Spleen (tissue), 11 donors: ENCODE measurements at regions not wholly inside any gene's neighbourhood (a gene's known extent, or its start where the extent isn't known, plus 50 kb on each side); places are given as distances from the start of the nearest gene placed in this dataset.

ENCODE experiments used
- DNase-seq: peaks from one replicate; pipeline ENCODE4 v3.0.0-alpha.2; 2020
- H3K27ac ChIP-seq, 8 donors: fragments of 200-600 bp; sonication (generic) in 7 of 8; 1 replicate in 4 of 8; 2 replicates in 4 of 8; pipeline versions ENCODE4 v1.5.0 to v1.8.0; 2016 to 2021; ENCODE audit warnings: inconsistent platforms in 4 of 8, mild to moderate bottlenecking in 4 of 8, moderate library complexity in 1 of 8
- H3K27me3 ChIP-seq, 7 donors: fragments of 200-600 bp; sonication (generic) in 6 of 7; replicated peaks in 1 of 7; 1 replicate in 4 of 7; 2 replicates in 3 of 7; pipeline versions ENCODE4 v1.5.0 to v1.8.0; 2016 to 2021; ENCODE audit warnings: inconsistent platforms in 3 of 7, mild to moderate bottlenecking in 1 of 7
- H3K36me3 ChIP-seq, 6 donors: fragments of 200-600 bp; sonication (generic) in 5 of 6; 1 replicate in 4 of 6; 2 replicates in 2 of 6; pipeline versions ENCODE4 v1.5.0 to v1.8.0; 2016 to 2021; ENCODE audit warnings: inconsistent platforms in 2 of 6
- H3K4me1 ChIP-seq, 6 donors: fragments of 200-600 bp; sonication (generic) in 5 of 6; 1 replicate in 3 of 6; 2 replicates in 3 of 6; pipeline versions ENCODE4 v1.5.0 to v1.8.0; 2016 to 2021; ENCODE audit warnings: inconsistent platforms in 3 of 6
- H3K4me3 ChIP-seq, 8 donors: fragments of 200-600 bp; sonication (generic) in 7 of 8; 1 replicate in 4 of 8; 2 replicates in 4 of 8; pipeline versions ENCODE4 v1.5.0 to v1.8.0; 2016 to 2021; ENCODE audit warnings: inconsistent platforms in 4 of 8, mild to moderate bottlenecking in 4 of 8, moderate library complexity in 2 of 8
- H3K9me3 ChIP-seq, 8 donors: fragments of 200-600 bp; sonication (generic) in 7 of 8; 1 replicate in 4 of 8; 2 replicates in 4 of 8; pipeline versions ENCODE4 v1.5.0 to v1.8.0; 2016 to 2021; ENCODE audit warnings: inconsistent platforms in 4 of 8
- CTCF ChIP-seq, 11 experiments: fragments of 200-600 bp in 7 of 11; fragments of 450-650 bp in 4 of 11; sonication (generic) in 4 of 11; IDR thresholded peaks in 8 of 11; conservative IDR thresholded peaks in 3 of 11; 1 replicate in 7 of 11; 2 replicates in 4 of 11; pipeline versions ENCODE4 v1.4.0 to v1.8.0; 2016 to 2021; ENCODE audit warnings: antibody characterized with exemption in 11 of 11, inconsistent platforms in 4 of 11, mild to moderate bottlenecking in 1 of 11
- POLR2A ChIP-seq, 3 donors: fragments of 450-650 bp; IDR thresholded peaks; one replicate each; pipeline ENCODE4 v1.5.1; 2017; ENCODE audit warnings: antibody characterized with exemption in 3 of 3, mild to moderate bottlenecking in 1 of 3
- POLR2AphosphoS5 ChIP-seq, 3 donors: sonication (generic); formaldehyde crosslinking; IDR thresholded peaks; one replicate each; pipeline ENCODE4 v1.5.1; 2017; ENCODE audit warnings: antibody characterized with exemption in 3 of 3
- WGBS, 5 donors: extraction: QIAGEN DNeasy Blood & Tissue Kit in 3 of 5; methylation state at CpG; one replicate each; pipeline versions ENCODE4 v1.1.5 to v1.1.7; 2013 to 2018; 5-methylcytosine and 5-hydroxymethylcytosine counted together
- intact Hi-C: fragments of 100-400 bp; cut with DNase I; formaldehyde crosslinking; loops from one replicate; pipeline ENCODE4 v1.15.0; 2023; ENCODE audit warnings: low total_unique reads
- donor health status: healthy with polysubstance abuse.
- donor health status: DM: no; HTN: no; CAD: no; lungs with moderate emphysema.
- donor health status: DM: no; HTN: no; CAD: no.
- donor health status: Bipolar disorder and iron deficiency.
- donor health status: healthy.
- donor health status: DM: no; HTN: no; CAD: no.
- donor health status: DM: yes; HTN: yes; CAD: no.

- no peak overlapping the region for H3K4me3 ChIP-seq
- H3K27ac ChIP-seq = no peak overlapping the region
- H3K36me3 ChIP-seq = no peaks in the 10 kb centered on the region
- WGBS, 5 donors = 84 to 94% (median 86%) methylated on average over 5 of the region's 5 CpGs
- peaks cover 0 to 4% (median 0%) of the 10 kb centered on the region in 8 donors for H3K9me3 ChIP-seq
- DNase-seq = no peak
- no peaks in the 10 kb centered on the region for H3K4me1 ChIP-seq
- TF ChIP-seq POLR2AphosphoS5 (IDR thresholded peaks at IDR 0.05) = no peak
- no peak for TF ChIP-seq CTCF (IDR thresholded peaks at IDR 0.05 in 8 of 11, conservative IDR thresholded peaks at IDR 0.05 in 3 of 11)
- no peak for TF ChIP-seq POLR2A (IDR thresholded peaks at IDR 0.05)
- intact Hi-C loops = no loop called here
- H3K27me3 ChIP-seq = no peaks in the 10 kb centered on the region
These were observed 223.0 kb downstream of the NR2F2 start for GRCh38 chr15:96553451-96553850.

GRCh38 chr15:96553931-96554330 is 223.4 kb downstream of the NR2F2 start:
- TF ChIP-seq CTCF (IDR thresholded peaks at IDR 0.05 in 8 of 11, conservative IDR thresholded peaks at IDR 0.05 in 3 of 11) (no peak), POLR2AphosphoS5 (IDR thresholded peaks at IDR 0.05) (no peak)
- peaks cover 0 to 4% (median 0%) of the 10 kb centered on the region in 8 donors for H3K9me3 ChIP-seq
- intact Hi-C loops = no loop called here
- DNase-seq = no peak
- no peak overlapping the region for H3K4me3 ChIP-seq
- WGBS, 5 donors = 83 to 90% (median 90%) methylated on average over 6 of the region's 6 CpGs
- no peaks in the 10 kb centered on the region for H3K27me3 ChIP-seq
- no peaks in the 10 kb centered on the region for H3K36me3 ChIP-seq
- no peak overlapping the region for H3K27ac ChIP-seq
- H3K4me1 ChIP-seq = no peaks in the 10 kb centered on the region

GRCh38 chr15:96554541-96554940 is 224.0 kb downstream of the NR2F2 start:
- Histone ChIP-seq H3K27ac (no peak overlapping the region), H3K36me3 (no peaks in the 10 kb centered on the region), H3K4me3 (no peak overlapping the region), H3K4me1 (no peaks in the 10 kb centered on the region), H3K27me3 (no peaks in the 10 kb centered on the region), H3K9me3 (peaks cover 0 to 4% (median 0%) of the 10 kb centered on the region in 8 donors)
- TF ChIP-seq CTCF (IDR thresholded peaks at IDR 0.05 in 8 of 11, conservative IDR thresholded peaks at IDR 0.05 in 3 of 11) (no peak), POLR2AphosphoS5 (IDR thresholded peaks at IDR 0.05) (no peak), POLR2A (IDR thresholded peaks at IDR 0.05) (no peak)
- DNase-seq = no peak
- intact Hi-C loops = no loop called here

GRCh38 chr15:96559087-96559486 is 228.6 kb downstream of the NR2F2 start:
- Histone ChIP-seq H3K9me3 (peaks cover 0 to 24% (median 8%) of the 10 kb centered on the region in 8 donors), H3K36me3 (no peaks in the 10 kb centered on the region), H3K4me3 (no peak overlapping the region), H3K27me3 (no peaks in the 10 kb centered on the region), H3K27ac (no peak overlapping the region), H3K4me1 (no peaks in the 10 kb centered on the region)
- no peak for TF ChIP-seq CTCF (IDR thresholded peaks at IDR 0.05 in 8 of 11, conservative IDR thresholded peaks at IDR 0.05 in 3 of 11)
- no peak for TF ChIP-seq POLR2A (IDR thresholded peaks at IDR 0.05)
- TF ChIP-seq POLR2AphosphoS5 (IDR thresholded peaks at IDR 0.05) = no peak
- intact Hi-C loops = no loop called here
- 79 to 97% (median 84%) methylated on average over 1 of the region's 1 CpG for WGBS, 5 donors
- no peak for DNase-seq
